HS-27A (cell line): ENCODE measurements at regions not wholly inside any gene's neighbourhood (a gene's known extent, or its start where the extent isn't known, plus 50 kb on each side); places are given as distances from the start of the nearest gene placed in this dataset.
"Not testable (repeated sequence)": the region's sequence is repeated elsewhere in the genome, so short reads cannot be mapped to it uniquely, and the experiment has no call there.

ENCODE experiments used
- DNase-seq: peaks from one replicate; pipeline ENCODE4 v3.0.0-alpha.2; 2012; ENCODE audit warnings: low read depth, missing footprints

DNA sequence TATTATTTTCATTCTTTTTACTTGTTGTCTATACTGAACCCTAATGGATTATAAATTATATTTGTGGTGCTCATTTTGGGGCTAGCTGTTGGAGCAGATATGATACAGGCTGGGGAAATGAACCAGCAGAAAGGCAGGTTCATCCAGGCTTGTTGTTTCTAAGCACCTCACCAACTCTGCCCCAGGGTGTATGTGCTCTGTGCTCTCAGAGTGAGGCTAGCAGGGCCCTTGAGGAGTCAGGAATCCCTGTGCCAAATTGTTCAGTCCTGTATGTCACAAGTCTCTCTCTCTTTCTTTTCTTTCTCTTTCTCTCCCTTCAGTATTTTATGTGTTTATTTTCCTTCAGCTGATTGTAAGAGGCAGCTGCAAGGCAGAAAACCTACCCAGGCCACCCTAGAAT lies 181.1 kb upstream of the DPP10 start:
- no peak for DNase-seq

DNA sequence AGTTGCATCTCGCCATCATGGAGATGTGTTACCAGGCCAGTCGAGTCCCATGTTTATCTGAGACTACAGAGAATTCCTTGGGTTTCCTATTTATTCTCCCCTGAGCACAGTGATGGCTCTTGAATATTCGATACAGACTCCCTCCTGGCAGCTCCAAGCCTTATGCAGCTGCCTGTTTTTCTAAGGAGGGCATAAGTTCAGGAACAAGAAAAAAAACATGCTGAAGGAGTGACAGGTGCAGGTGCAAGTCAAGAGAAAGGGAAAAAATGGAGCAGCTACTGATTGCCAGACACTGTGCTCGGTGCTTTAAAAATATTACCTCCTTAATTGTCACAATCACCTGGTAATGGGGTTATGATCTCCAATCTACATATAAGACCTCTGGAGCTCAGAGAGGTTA lies 177.2 kb upstream of the DPP10 start:
- DNase-seq, result no peak

DNA sequence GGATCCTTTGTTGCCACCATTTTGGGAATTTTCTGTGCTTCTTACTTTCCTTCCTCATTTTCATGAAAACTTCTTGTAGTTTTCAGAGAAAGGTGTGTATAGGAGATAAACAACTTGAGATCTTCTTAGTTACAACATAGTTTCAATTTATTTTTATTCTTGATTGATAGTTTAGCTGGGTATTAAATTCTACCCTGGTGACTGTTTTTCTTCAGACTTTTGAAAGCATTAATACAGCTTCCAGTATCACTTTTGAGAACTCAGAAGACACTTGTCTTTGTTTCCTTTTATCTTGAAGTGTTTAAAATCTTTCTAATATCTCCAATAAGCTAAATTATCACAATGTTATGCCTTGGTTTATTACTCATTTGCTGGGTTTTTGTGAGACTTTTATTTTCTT lies 167.5 kb upstream of the DPP10 start:
- DNase-seq, result no peak

DNA sequence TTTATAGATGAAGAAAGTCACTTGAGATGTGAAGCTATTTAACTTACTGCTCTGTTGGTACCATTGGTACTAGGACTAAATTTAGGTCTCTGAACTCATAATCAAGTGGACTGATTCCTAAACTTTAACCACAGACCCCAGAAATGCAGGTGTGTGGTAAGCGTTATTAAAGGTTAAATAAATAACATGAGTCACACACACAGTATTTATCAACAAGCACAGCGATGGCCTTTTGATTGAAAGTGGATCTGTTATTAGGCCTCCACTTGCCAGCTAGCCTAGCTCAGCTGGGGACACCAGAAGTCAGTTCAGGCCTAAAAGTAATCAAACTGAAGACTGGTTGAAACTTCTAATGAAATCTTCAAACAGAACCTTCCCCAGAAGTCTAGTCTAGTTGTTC lies 161.3 kb upstream of the DPP10 start:
- DNase-seq, result no peak

DNA sequence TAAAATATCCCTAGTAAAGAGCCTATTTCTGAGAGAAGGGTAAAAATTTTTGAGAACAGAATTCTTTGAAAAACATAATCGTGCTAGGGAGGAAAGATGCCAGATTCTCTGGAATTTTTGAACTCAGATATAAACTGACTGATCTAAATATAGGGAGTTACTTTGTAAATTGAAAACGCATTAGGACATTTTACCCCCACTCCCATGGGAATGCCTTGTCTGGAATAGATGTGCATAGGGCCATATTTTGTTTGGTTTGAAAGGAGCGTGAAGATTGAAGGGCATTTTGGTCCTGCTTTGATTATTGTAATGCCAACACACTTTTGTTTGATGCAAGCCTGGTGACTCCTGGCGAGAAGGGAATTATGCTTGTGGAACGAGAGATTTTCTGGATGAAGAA lies 158.7 kb upstream of the DPP10 start:
- DNase-seq, result no peak

DNA sequence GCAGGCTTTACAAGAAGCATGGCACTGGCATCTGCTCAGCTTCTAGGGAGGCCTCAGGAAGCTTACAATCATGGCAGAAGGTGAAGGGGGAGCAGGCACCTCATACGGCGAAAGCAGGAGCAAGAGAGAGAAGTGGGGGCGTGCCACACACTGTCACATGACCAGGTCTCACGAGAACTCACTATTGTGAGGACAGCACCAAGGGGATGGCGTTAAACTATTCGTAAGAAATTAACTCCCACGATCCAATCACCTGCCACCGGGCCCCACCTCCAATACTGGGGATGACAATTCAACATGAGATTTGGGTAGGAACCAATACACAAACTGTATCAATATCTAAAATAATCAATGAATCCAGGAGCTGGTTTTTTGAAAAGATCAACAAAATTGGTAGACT lies 156.0 kb upstream of the DPP10 start:
- DNase-seq, result no peak

DNA sequence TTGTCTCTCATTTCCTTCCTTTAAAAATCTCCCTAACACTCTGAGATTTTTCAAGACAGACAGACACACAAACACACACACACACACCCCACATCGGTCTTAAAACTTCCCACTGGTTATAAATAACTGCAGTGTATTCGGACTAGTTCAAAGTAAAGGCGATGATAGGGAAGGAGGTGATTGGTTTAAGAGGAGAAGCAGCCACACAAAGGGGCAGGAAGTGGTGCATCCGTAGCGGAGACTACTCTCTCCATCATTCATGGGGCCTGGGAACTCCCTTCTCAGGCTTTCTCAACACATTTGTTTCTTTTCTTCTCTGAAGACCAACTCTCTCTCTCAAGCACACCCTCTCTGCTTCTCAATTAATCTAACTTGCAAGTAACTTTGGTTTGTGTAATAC lies 149.1 kb upstream of the DPP10 start:
- no peak for DNase-seq

DNA sequence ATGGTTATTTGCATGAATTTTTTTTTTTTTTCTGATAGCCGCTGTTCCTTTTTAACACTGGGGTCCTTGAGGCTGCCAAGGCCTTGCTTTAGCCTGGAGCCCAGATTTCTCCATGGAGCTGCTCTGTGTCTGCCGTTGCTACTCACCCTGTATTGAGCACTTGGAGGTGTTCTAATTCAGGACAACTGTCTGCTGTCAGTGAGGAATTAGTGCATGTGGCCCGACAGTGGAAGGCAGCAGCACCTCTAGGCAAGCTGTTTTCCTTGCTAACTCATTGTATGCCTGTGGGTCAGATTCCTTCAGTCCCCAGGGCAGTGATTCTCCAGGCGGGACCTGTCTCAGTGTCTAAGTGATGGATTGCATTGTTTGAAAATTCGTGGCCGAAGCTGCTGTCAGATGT lies 147.7 kb upstream of the DPP10 start:
- no peak for DNase-seq

DNA sequence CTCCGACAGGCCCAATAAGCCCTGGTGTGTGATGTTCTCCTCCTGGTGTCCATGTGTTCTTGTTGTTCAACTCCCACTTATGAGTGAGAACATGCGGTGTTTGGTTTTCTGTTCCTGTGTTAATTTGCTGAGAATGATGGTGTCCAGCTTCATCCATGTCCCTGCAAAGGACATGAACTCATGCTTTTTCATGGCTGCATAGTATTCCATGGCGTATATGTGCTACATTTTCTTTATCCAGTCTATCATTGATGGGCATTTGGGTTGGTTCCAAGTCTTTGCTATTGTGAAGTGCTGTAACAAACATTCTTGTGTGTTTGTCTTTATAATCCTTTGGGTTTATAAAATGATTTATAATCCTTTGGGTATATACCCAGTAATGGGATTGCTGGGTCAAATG lies 142.1 kb upstream of the DPP10 start:
- DNase-seq, result not testable (repeated sequence)

DNA sequence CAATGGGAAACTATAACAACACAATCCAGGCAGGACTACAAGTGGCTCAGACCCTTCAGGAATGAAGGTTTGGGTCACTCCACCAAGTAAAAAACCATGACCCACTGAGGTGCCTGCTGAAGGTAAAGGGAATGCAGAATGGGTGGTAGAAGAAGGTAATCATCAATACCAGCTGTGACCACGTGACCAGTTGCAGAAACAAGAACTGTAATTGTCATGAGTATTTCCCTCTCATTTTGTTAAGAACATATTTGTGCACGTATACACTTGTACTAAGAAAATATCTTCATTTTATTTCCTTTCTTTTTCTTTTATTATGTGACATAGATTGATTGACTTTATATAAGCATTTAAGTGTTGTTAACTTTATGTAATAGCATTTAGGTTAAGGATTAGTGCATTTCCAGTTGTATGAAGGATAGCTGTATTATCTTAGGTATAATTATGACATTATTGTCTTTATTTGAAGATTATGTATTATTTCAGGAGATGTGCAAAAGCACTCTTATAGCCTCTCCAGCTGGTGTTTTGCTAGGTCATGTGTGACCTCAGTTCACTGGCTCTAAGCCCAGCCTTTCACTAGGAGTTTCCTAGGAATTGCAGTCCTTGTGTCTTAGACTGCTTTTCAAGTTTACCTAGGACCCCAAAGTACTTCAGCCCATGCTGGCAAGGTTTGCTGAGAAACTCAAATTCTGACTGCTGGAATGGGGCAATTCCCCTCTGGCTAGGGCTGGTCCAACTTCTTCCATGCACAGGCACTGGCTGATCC lies 125.7 kb upstream of the DPP10 start:
- no peak for DNase-seq

DNA sequence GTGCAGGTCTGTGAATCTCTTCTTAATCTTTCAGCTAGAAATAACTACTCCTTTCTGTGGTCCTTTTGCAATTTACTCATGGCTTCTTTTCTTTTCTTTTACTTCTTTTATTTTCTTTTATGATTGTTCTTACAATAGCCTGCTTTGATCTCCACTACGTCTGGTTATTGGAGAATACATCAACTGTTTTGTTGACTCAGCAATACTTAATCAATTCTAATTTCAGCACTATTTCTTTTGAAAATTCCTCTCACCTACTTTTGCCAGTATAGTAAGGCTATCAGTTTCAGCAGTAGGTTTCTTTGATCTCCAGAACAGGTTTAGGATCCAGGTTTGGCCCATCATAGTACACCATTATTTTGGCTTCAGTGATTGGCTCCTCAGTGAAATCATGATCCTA lies 111.8 kb upstream of the DPP10 start:
- no peak for DNase-seq

DNA sequence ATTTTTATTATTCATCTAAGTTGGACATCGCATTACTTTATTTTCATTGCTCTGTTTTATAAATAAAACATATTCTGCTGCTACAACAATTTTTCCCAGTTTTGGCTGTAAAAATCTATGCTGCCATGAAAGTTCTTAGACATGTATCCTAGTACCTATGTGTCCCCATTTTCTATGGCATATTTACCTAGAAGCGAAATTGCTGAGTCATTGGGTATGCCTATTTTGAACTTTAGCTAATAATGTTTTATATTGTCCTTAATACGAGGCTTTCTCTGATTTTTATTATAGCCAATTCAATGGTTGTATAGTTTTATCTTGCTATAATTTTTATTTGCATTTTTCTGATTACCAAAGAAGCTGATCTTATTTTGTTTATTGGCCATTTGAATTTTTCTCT lies 110.5 kb upstream of the DPP10 start:
- DNase-seq, result no peak

DNA sequence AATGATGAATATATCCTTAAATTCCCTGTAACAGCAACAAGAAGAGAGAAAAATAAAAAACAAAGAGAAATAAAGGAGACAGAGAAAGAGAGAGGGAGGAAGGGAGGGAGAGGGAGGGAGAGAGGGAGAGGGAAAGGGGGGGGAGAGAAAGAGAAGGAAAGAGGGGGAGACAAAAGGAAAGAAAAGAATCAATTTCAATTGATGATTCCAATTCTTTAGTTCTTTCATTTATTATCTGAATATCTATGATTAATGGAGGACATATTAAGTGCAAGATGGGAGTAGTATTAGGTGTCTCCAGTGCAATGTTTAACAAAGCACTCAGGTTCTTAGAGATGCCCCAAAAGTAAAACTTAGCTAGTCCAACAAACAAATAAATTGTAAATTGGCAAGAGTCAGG lies 97.2 kb upstream of the DPP10 start:
- no peak for DNase-seq

DNA sequence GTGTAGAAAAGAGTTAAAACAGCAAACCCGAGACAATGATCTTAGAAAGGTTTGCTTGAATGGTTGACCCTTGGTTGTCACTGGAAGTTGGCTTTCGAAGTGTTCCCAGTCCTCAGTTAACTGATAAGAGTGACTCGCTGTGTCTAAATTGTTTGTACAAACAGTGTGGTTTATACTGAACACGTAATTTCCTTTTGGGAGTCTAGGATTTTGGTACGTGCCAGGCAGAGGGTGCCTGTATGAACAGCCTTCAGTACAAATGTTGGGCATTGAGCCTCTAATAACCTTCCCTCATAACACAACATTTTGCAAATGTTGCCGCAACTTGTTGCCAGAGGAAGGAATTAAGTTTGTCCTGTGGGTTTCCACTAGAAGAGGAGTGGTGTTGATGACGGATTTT lies 95.8 kb upstream of the DPP10 start:
- DNase-seq, result no peak

DNA sequence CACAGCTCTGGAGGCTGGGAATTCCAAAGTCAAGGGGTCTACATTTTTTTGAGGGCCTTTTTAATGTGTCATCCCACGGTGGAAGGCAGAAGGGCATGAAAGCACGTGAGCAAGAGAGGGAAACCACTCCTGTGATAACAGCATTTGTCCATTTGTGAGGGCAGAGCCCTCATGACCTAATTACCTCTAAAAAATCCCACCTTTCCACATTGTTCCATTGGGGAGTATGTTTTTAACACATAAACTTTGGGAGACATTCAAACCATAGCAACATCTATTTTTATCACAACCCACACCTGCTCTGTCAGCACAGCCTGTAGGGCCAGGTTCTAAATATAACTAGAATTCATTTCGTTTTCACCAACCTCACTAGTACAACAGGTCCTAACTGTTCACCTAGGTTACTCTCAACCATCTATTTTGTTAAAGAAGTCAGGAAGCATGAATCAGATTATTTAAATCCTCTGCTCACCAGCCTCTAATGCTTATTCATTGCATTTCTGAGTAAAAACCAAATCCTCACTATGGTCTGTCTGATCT lies 92.2 kb upstream of the DPP10 start:
- no peak for DNase-seq

DNA sequence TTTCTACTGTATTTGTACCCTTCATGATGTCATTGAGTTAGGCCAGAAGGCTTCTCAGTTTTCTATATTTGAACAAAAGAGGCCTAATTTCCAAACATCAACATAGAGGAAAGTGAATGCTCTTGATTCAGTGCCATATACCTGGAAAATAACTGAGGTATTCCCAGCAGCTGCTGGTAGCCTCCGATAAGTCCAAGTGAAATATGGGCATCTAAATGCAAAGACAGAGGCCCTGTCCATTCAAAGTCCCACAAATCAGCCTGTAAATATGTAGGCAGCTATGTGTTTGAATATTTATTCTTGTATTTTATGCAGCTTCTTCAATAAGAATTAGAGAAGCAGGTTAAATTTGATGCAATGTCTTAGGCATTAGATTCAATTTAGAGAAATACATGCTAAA lies 89.5 kb upstream of the DPP10 start:
- DNase-seq, result no peak

DNA sequence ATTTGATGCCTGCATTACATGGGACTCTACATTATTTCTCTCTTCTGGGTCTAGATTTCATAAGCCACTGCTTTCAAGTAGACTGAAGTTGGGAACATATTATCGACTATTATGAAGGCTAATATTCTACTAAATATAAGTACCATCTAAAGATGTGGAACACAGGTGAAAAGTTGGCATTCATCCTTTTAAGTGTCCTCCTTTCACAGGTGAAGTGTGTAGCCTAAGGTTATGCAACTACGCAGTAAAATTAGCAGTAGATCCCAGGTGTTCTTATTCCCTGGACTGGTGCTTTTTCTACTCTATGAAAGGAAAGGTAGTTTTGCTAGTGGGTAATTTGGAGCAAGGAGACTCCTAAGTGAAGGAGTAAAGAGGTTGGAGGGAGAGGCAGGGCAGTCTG lies 88.2 kb upstream of the DPP10 start:
- DNase-seq, result no peak

DNA sequence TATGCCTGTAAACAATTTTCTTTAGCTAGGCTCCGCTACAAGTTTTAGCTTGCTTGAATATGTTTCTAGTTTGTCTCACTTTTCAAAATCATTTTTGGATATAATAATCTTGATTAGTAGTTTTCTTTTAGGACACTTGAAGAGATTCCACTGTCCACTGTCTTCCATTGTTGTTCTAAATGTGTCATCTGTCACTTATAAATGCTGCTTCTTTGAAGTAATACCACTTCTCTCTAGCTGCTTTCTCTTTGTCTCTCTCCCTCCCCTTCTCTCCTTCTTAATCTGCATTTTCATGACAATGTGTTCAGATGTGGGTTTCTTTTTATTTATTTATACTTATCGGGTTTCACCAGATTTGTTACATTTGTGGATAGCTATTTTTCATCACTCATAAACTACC lies 73.7 kb upstream of the DPP10 start:
- no peak for DNase-seq

DNA sequence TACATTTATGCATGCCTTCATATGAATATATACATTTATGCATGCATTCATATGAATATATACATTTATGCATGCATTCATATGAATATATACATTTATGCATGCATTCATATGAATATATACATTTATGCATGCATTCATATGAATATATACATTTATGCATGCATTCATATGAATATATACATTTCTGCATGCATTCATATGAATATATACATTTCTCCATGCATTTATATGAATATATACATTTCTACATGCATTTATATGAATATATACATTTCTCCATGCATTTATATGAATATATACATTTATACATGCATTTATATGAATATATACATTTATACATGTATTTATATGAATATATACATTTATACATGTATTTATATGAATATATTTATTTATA lies 70.7 kb upstream of the DPP10 start:
- DNase-seq, result not testable (repeated sequence)

DNA sequence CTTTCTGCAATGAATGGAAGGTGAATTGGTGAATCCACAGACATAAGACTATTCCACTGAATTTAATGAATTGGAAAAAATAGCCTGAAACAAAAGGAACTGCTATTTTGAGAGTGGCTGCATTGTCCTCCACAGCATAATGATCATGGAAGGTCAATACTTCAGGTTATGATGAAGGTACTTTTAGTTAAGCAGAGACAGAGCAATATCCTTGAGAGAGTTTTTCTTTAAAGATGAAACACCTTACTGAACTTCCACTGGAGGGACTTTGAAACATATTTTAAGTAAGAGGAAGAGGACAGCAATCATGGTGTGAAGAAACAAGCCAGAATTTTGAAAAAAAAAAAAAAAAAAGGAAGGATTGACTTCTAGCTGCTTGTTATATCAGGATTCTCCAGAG lies 68.8 kb upstream of the DPP10 start:
- no peak for DNase-seq

DNA sequence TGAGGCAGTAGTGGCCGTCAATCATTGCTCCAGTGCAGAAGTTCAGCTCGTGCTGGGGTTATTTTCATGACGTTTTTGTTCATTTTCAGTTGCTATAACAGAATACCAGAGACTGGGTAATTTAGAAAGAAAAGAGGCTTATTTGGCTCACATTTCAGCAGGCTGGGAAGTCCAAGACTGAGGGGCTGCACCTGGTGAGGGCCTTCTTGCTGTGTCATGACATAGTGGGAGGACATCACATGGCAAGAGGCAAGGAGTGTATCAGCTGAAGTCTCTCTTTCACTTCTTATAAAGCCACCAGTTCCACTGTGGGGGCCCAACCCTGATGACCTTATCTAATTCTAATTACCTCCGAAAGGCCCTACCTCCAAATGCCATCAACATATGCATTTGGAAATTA lies 58.0 kb upstream of the DPP10 start:
- no peak for DNase-seq

DNA sequence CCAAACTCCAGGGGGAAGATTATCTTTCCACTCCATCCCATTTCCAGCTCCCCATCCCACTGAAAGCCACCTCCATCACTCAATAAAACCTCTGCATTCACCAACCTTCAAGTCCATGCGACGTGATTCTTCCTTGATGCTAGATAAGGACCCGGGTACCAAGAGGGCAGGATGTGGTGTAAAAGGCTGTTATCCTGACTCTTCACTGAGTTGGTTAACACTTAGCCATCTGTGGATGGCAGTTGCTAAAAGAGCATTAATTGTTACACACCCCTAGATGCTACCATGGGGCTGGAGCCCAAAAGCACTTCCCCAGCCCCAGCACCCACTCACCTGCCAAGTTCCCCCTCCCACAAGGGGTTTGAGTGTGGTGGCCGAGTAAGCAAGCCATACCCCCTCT lies 53.4 kb upstream of the DPP10 start:
- DNase-seq, result no peak
